CD14-positive monocyte (primary cell): ENCODE measurements at regions not wholly inside any gene's neighbourhood (a gene's known extent, or its start where the extent isn't known, plus 50 kb on each side); places are given as distances from the start of the nearest gene placed in this dataset. TPM values are rescaled to one million over a fixed set of nuclear protein-coding genes. Genes with fewer than 3 reads are reported as not detected.

Experiments used
- small RNA-seq: library from RNA; depleted of rRNA; stranded (forward); fragments of <200 nt; gene quantifications from one replicate; pipeline ENCODE3, GENCODE V24; 2012; ENCODE audit warnings: low read depth; ENCODE audit not compliant: insufficient read length

Small RNA genes in the stretch of these regions (small RNA-seq; reads per million reads assigned to genes)
- gene RNU6-954P (not detected), gene ZNF114P1 (not detected)
